HEK293 (cell line): ENCODE measurements at regions not wholly inside any gene's neighbourhood (a gene's known extent, or its start where the extent isn't known, plus 50 kb on each side); places are given as distances from the start of the nearest gene placed in this dataset.

Source experiments
- GFI1B ChIP-seq: fragments of 450-650 bp; formaldehyde crosslinking; IDR thresholded peaks from 2 replicates; pipeline ENCODE4 v1.5.1; 2016; ENCODE audit warnings: missing biosample characterization, missing genetic modification characterization
- GLIS1 ChIP-seq: fragments of 450-650 bp; formaldehyde crosslinking; IDR thresholded peaks from 2 replicates; pipeline ENCODE4 v1.5.1; 2016; ENCODE audit warnings: missing biosample characterization, missing genetic modification characterization
- HIC1 ChIP-seq: fragments of 450-650 bp; formaldehyde crosslinking; IDR thresholded peaks from 2 replicates; pipeline ENCODE4 v1.5.1; 2016; ENCODE audit warnings: missing biosample characterization, missing genetic modification characterization
- KLF17 ChIP-seq: fragments of 450-650 bp; formaldehyde crosslinking; IDR thresholded peaks from 2 replicates; pipeline ENCODE4 v1.5.1; 2016; ENCODE audit warnings: missing biosample characterization, missing genetic modification characterization
- RBAK ChIP-seq: fragments of 450-650 bp; formaldehyde crosslinking; IDR thresholded peaks from 2 replicates; pipeline ENCODE4 v1.5.1; 2016; ENCODE audit warnings: missing biosample characterization, missing genetic modification characterization
- TRIM28 ChIP-seq: IDR thresholded peaks from 2 replicates; pipeline ENCODE4 v1.6.1; 2011; ENCODE audit warnings: low read length, control low read depth, borderline replicate concordance
- ZBTB10 ChIP-seq: fragments of 450-650 bp; formaldehyde crosslinking; IDR thresholded peaks from 2 replicates; pipeline ENCODE4 v1.5.1; 2016; ENCODE audit warnings: missing biosample characterization, missing genetic modification characterization
- ZBTB17 ChIP-seq: fragments of 450-650 bp; formaldehyde crosslinking; IDR thresholded peaks from 2 replicates; pipeline ENCODE4 v1.5.1; 2016; ENCODE audit warnings: missing biosample characterization, missing genetic modification characterization
- ZBTB44 ChIP-seq: fragments of 450-650 bp; IDR thresholded peaks from 2 replicates; pipeline ENCODE4 v1.5.1; 2018; ENCODE audit warnings: missing biosample characterization, mild to moderate bottlenecking, missing genetic modification characterization
- ZBTB8A ChIP-seq: fragments of 450-650 bp; formaldehyde crosslinking; IDR thresholded peaks from 2 replicates; pipeline ENCODE4 v1.5.1; 2016; ENCODE audit warnings: missing biosample characterization, missing genetic modification characterization
- ZNF114 ChIP-seq: fragments of 450-650 bp; formaldehyde crosslinking; IDR thresholded peaks from 2 replicates; pipeline ENCODE4 v1.5.0; 2017; ENCODE audit warnings: missing biosample characterization, missing genetic modification characterization
- ZNF146 ChIP-seq: fragments of 450-650 bp; formaldehyde crosslinking; IDR thresholded peaks from 2 replicates; pipeline ENCODE4 v1.5.1; 2016; ENCODE audit warnings: missing biosample characterization, missing genetic modification characterization
- ZNF169 ChIP-seq: fragments of 450-650 bp; formaldehyde crosslinking; IDR thresholded peaks from 2 replicates; pipeline ENCODE4 v1.5.1; 2016; ENCODE audit warnings: missing biosample characterization, missing genetic modification characterization
- ZNF175 ChIP-seq: fragments of 450-650 bp; formaldehyde crosslinking; IDR thresholded peaks from 2 replicates; pipeline ENCODE4 v1.5.1; 2016; ENCODE audit warnings: missing biosample characterization, missing genetic modification characterization
- ZNF223 ChIP-seq: fragments of 450-650 bp; formaldehyde crosslinking; IDR thresholded peaks from 2 replicates; pipeline ENCODE4 v1.5.1; 2016; ENCODE audit warnings: missing biosample characterization, missing genetic modification characterization
- ZNF239 ChIP-seq: fragments of 450-650 bp; formaldehyde crosslinking; IDR thresholded peaks from 2 replicates; pipeline ENCODE4 v1.5.1; 2016; ENCODE audit warnings: missing biosample characterization, missing genetic modification characterization
- ZNF274 ChIP-seq, 2 experiments: fragments of 200-500 bp in 1 of 2; fragments of 450-650 bp in 1 of 2; sonication (Bioruptor generic) in 1 of 2; formaldehyde crosslinking in 1 of 2; IDR thresholded peaks; 2 replicates each; pipeline versions ENCODE4 v1.5.1 to v1.6.1; 2014 to 2016; ENCODE audit warnings: borderline replicate concordance in 1 of 2, inconsistent platforms in 1 of 2, low read length in 1 of 2, missing biosample characterization in 1 of 2, missing genetic modification characterization in 1 of 2
- ZNF292 ChIP-seq: fragments of 450-650 bp; formaldehyde crosslinking; IDR thresholded peaks from 2 replicates; pipeline ENCODE4 v1.5.1; 2016; ENCODE audit warnings: low read depth, missing biosample characterization, missing genetic modification characterization, borderline replicate concordance
- ZNF391 ChIP-seq: fragments of 450-650 bp; formaldehyde crosslinking; IDR thresholded peaks from 2 replicates; pipeline ENCODE4 v1.5.1; 2016; ENCODE audit warnings: low read depth, missing biosample characterization, missing genetic modification characterization, borderline replicate concordance
- ZNF394 ChIP-seq: fragments of 450-650 bp; formaldehyde crosslinking; IDR thresholded peaks from 2 replicates; pipeline ENCODE4 v1.5.1; 2016; ENCODE audit warnings: missing biosample characterization, missing genetic modification characterization, mild to moderate bottlenecking, moderate library complexity, borderline replicate concordance
- ZNF398 ChIP-seq: fragments of 450-650 bp; formaldehyde crosslinking; IDR thresholded peaks from 2 replicates; pipeline ENCODE4 v1.5.1; 2017; ENCODE audit warnings: missing biosample characterization, missing genetic modification characterization
- ZNF624 ChIP-seq: fragments of 450-650 bp; formaldehyde crosslinking; IDR thresholded peaks from 2 replicates; pipeline ENCODE4 v1.5.1; 2017; ENCODE audit warnings: missing biosample characterization, missing genetic modification characterization
- ZNF660 ChIP-seq: fragments of 450-650 bp; IDR thresholded peaks from 2 replicates; pipeline ENCODE4 v1.5.1; 2018; ENCODE audit warnings: missing biosample characterization, mild to moderate bottlenecking, missing genetic modification characterization
- ZNF776 ChIP-seq: fragments of 450-650 bp; formaldehyde crosslinking; IDR thresholded peaks from 2 replicates; pipeline ENCODE4 v1.5.0; 2017; ENCODE audit warnings: missing biosample characterization, missing genetic modification characterization, borderline replicate concordance
- ZNF830 ChIP-seq: fragments of 450-650 bp; IDR thresholded peaks from 2 replicates; pipeline ENCODE4 v1.5.0; 2018; ENCODE audit warnings: missing biosample characterization, missing genetic modification characterization, low read depth, mild to moderate bottlenecking, moderate library complexity
- ZNF843 ChIP-seq: fragments of 450-650 bp; formaldehyde crosslinking; IDR thresholded peaks from 2 replicates; pipeline ENCODE4 v1.5.1; 2016; ENCODE audit warnings: missing biosample characterization, missing genetic modification characterization
- ZSCAN18 ChIP-seq: fragments of 450-650 bp; formaldehyde crosslinking; IDR thresholded peaks from 2 replicates; pipeline ENCODE4 v1.5.1; 2016; ENCODE audit warnings: missing biosample characterization, missing genetic modification characterization
- ZSCAN30 ChIP-seq: fragments of 450-650 bp; IDR thresholded peaks from 2 replicates; pipeline ENCODE4 v1.5.1; 2018; ENCODE audit warnings: missing biosample characterization, mild to moderate bottlenecking, missing genetic modification characterization, moderate library complexity
- ZXDB ChIP-seq: fragments of 450-650 bp; formaldehyde crosslinking; IDR thresholded peaks from 2 replicates; pipeline ENCODE4 v1.5.1; 2016; ENCODE audit warnings: missing biosample characterization, missing genetic modification characterization

GRCh38 chr1:224513787-224514209, 79.2 kb upstream of the WDR26 start (continued):
- TF ChIP-seq HIC1 (tag by site-specific recombination): no peak
- TF ChIP-seq ZNF114 (tag by site-specific recombination): no peak
- TF ChIP-seq KLF17 (tag by site-specific recombination): peak; percentile 51; the same call in 1 of the 2 replicates
- no peak for TF ChIP-seq ZSCAN18 (tag by site-specific recombination)
- no peak for TF ChIP-seq ZNF843 (tag by site-specific recombination)
- no peak for TF ChIP-seq ZNF274 (IDR thresholded peaks at IDR 0.05; ENCODE audit: low read length)
- no peak for TF ChIP-seq ZNF274 (tag by site-specific recombination; IDR thresholded peaks at IDR 0.05; ENCODE audit: borderline replicate concordance)
- TF ChIP-seq ZNF146 (tag by site-specific recombination): no peak
- no peak for TF ChIP-seq GFI1B (tag by site-specific recombination)
- peak; percentile 91 for TF ChIP-seq ZNF660 (tag by site-specific recombination)
- no peak for TF ChIP-seq ZNF624
- no peak for TF ChIP-seq ZNF394 (tag by site-specific recombination)
- no peak for TF ChIP-seq RBAK (tag by site-specific recombination)
- peak; percentile 90 for TF ChIP-seq ZSCAN30 (tag by site-specific recombination)
- no peak for TF ChIP-seq ZBTB10 (tag by site-specific recombination)
- TF ChIP-seq ZNF239: no peak
- TF ChIP-seq ZNF292 (tag by site-specific recombination): no peak
- TF ChIP-seq TRIM28: peak; percentile 23; the same call in 1 of the 2 replicates
- TF ChIP-seq ZNF391 (tag by site-specific recombination): peak; percentile 53; the same call in 1 of the 2 replicates
- TF ChIP-seq ZBTB44 (tag by site-specific recombination): peak; percentile 49; the same call in 1 of the 2 replicates
- TF ChIP-seq ZNF776 (tag by site-specific recombination): no peak
- no peak for TF ChIP-seq ZNF223
- TF ChIP-seq ZNF398 (tag by site-specific recombination): no peak
- TF ChIP-seq ZNF175 (tag by site-specific recombination): no peak
- no peak for TF ChIP-seq ZNF830 (tag by site-specific recombination)
- 0 out of 2 replicates have a peak, but pooled peaks have one; percentile 56 for TF ChIP-seq ZXDB (tag by site-specific recombination)
- TF ChIP-seq ZBTB17: peak; percentile 51; the same call in 1 of the 2 replicates
- TF ChIP-seq ZNF169: no peak
- no peak for TF ChIP-seq ZBTB8A
- TF ChIP-seq GLIS1 (tag by site-specific recombination): peak; percentile 35; the same call in 1 of the 2 replicates
